HepG2 (cell line): ENCODE measurements at regions not wholly inside any gene's neighbourhood (a gene's known extent, or its start where the extent isn't known, plus 50 kb on each side); places are given as distances from the start of the nearest gene placed in this dataset.
A peak's percentile ranks its signal among the peaks of the same experiment; 100 is the strongest.

Source experiments
- ATAC-seq: fragments of 200-7000 bp; cut with Tn5 transposase; 3 replicates; pipeline ENCODE4 v1.9.1; 2020; ENCODE audit warnings: mild to moderate bottlenecking, moderate library complexity
- BruUV-seq: library from RNA; stranded (reverse); fragments of 400-500 nt; replicated peaks from 2 replicates; lab custom pipeline; 2021; lab: Mats Ljungman, UMichigan
- CTCF ChIA-PET: fragments of 300-600 bp; formaldehyde crosslinking; extraction: SDS; loops from one replicate; lab custom pipeline; 2021; ENCODE audit warnings: low total read pairs, inconsistent platforms, low intra/inter-chr PET ratio; lab: Yijun Ruan, JAX
- POLR2A ChIA-PET: fragments of 350-600 bp; sonication (Branson Sonifier 250); formaldehyde crosslinking; loops from one replicate; lab custom pipeline; 2020; ENCODE audit warnings: antibody characterized with exemption, inconsistent platforms; lab: Yijun Ruan, JAX
- DNase-seq: peaks from one replicate; pipeline ENCODE4 v3.0.0-alpha.2; 2015; ENCODE audit warnings: low spot score
- FAIRE-seq: peaks from 3 replicates; lab custom pipeline; 2011; peaks lifted over from hg19 to GRCh38; lab: Jason Lieb, UNC
- H2AFZ ChIP-seq: one replicate; pipeline ENCODE4 v1.6.1; 2011; ENCODE audit warnings: low read length, inconsistent platforms
- H3K27ac ChIP-seq: fragments of 300-600 bp; 3 replicates; pipeline ENCODE4 v1.8.0; 2011; ENCODE audit warnings: mixed run types, mild to moderate bottlenecking, mixed read lengths, low read length, inconsistent platforms; ENCODE audit not compliant: insufficient read depth; ENCODE audit errors: extremely low read length
- H3K27me3 ChIP-seq, 2 experiments: fragments of 200-600 bp in 1 of 2; 2 replicates in 1 of 2; 3 replicates in 1 of 2; pipeline versions ENCODE4 v1.6.0 to v1.8.0; 2011; ENCODE audit warnings: low read length in 2 of 2, mild to moderate bottlenecking in 2 of 2, moderate library complexity in 2 of 2, inconsistent platforms in 1 of 2; ENCODE audit not compliant: insufficient read depth in 2 of 2, control insufficient read depth in 1 of 2
- H3K36me3 ChIP-seq, 2 experiments: fragments of 200-600 bp in 1 of 2; replicated peaks in 1 of 2; 2 replicates in 1 of 2; 3 replicates in 1 of 2; pipeline versions ENCODE4 v1.5.1 to v1.8.0; 2011; ENCODE audit warnings: low read length in 2 of 2, inconsistent platforms in 1 of 2; ENCODE audit not compliant: insufficient read depth in 2 of 2, control insufficient read depth in 1 of 2
- H3K4me1 ChIP-seq: 2 replicates; pipeline ENCODE4 v1.5.1; 2012; ENCODE audit warnings: low read length, inconsistent platforms; ENCODE audit not compliant: insufficient read depth
- H3K4me2 ChIP-seq: 2 replicates; pipeline ENCODE4 v1.6.0; 2011; ENCODE audit warnings: low read depth, low read length, inconsistent platforms
- H3K4me3 ChIP-seq, 3 experiments: fragments of 200-600 bp in 1 of 3; sonication (generic), shearing (Covaris generic) in 1 of 3; replicated peaks in 1 of 3; 2 replicates each; pipeline ENCODE4 v1.5.1; 2011 to 2016; ENCODE audit warnings: low read length in 3 of 3, inconsistent platforms in 2 of 3, low read depth in 2 of 3, mild to moderate bottlenecking in 2 of 3, control low read depth in 1 of 3, mixed read lengths in 1 of 3; ENCODE audit not compliant: insufficient read depth in 1 of 3
- H3K79me2 ChIP-seq: one replicate; pipeline ENCODE4 v1.6.1; 2011; ENCODE audit warnings: low read length, inconsistent platforms; ENCODE audit not compliant: insufficient read depth
- H3K9ac ChIP-seq: 2 replicates; pipeline ENCODE4 v1.6.0; 2011; ENCODE audit warnings: mild to moderate bottlenecking, low read depth, low read length, inconsistent platforms; ENCODE audit not compliant: insufficient read depth
- H3K9me3 ChIP-seq: 2 replicates; pipeline ENCODE4 v1.5.1; 2012; ENCODE audit warnings: mild to moderate bottlenecking, low read length
- H4K20me1 ChIP-seq: 2 replicates; pipeline ENCODE4 v1.6.0; 2011; ENCODE audit warnings: inconsistent platforms, mild to moderate bottlenecking, low read length, moderate library complexity; ENCODE audit not compliant: insufficient read depth
- MTF2 ChIP-seq: sonication (generic); formaldehyde crosslinking; IDR thresholded peaks from 2 replicates; pipeline ENCODE4 v1.5.0; 2020; ENCODE audit warnings: missing genetic modification reagents, borderline replicate concordance
- NFKBIZ ChIP-seq: IDR thresholded peaks from 2 replicates; pipeline ENCODE4 v1.6.1; 2018; ENCODE audit warnings: missing genetic modification reagents, missing compliant biosample characterization
- NRL ChIP-seq: sonication (generic); formaldehyde crosslinking; IDR thresholded peaks from 2 replicates; pipeline ENCODE4 v1.5.0; 2020; ENCODE audit warnings: missing genetic modification reagents, mild to moderate bottlenecking, moderate library complexity, borderline replicate concordance
- POLR2A ChIP-seq, 2 experiments: IDR thresholded peaks; 2 replicates each; pipeline ENCODE4 v1.6.1; 2011; ENCODE audit warnings: low read depth in 2 of 2, low read length in 2 of 2, mild to moderate bottlenecking in 1 of 2, moderate library complexity in 1 of 2; ENCODE audit not compliant: insufficient read depth in 1 of 2
- RFX5 ChIP-seq: IDR thresholded peaks from 2 replicates; pipeline ENCODE4 v1.6.1; 2011; ENCODE audit warnings: low read depth, low read length, improper control_type of control experiment
- STAG1 ChIP-seq: sonication (generic); formaldehyde crosslinking; IDR thresholded peaks from 2 replicates; pipeline ENCODE4 v1.4.0; 2020; ENCODE audit warnings: missing genetic modification reagents
- ZBTB1 ChIP-seq: sonication (generic); formaldehyde crosslinking; IDR thresholded peaks from 2 replicates; pipeline ENCODE4 v1.4.0; 2020; ENCODE audit warnings: missing genetic modification reagents, borderline replicate concordance
- ZNF317 ChIP-seq: sonication (generic); formaldehyde crosslinking; IDR thresholded peaks from 2 replicates; pipeline ENCODE4 v1.5.0; 2020; ENCODE audit warnings: mild to moderate bottlenecking, missing genetic modification reagents
- ZNF34 ChIP-seq: sonication (generic); formaldehyde crosslinking; IDR thresholded peaks from 2 replicates; pipeline ENCODE4 v1.4.0; 2020; ENCODE audit warnings: mild to moderate bottlenecking, missing genetic modification reagents, borderline replicate concordance
- WGBS: methylation state at CpG from one replicate; pipeline ENCODE4 v1.1.6; 2017; ENCODE audit warnings: low lambda C conversion rate; 5-methylcytosine and 5-hydroxymethylcytosine counted together
- in situ Hi-C: cut with HindIII; loops from 2 replicates; pipeline ENCODE4 v1.10.0; 2017; ENCODE audit warnings: low pct_unique_long_range_greater_than_20kb; ENCODE audit not compliant: extremely low pct_ligation_motif_present
- intact Hi-C: fragments of 100-400 bp; cut with micrococcal nuclease; formaldehyde crosslinking; loops from one replicate; pipeline ENCODE4 v1.10.0; 2022; ENCODE audit not compliant: unreplicated experiment
- TF ChIP-seq, protein P1 (sequence below): sonication (generic); formaldehyde crosslinking; conservative IDR thresholded peaks from 2 replicates; pipeline ENCODE4 v1.8.1; 2023; ENCODE audit warnings: missing genetic modification reagents
- TF ChIP-seq, protein P2 (sequence below): sonication (generic); formaldehyde crosslinking; IDR thresholded peaks from 2 replicates; pipeline ENCODE4 v1.5.0; 2020; ENCODE audit warnings: mild to moderate bottlenecking, missing genetic modification reagents, moderate library complexity
- TF ChIP-seq, protein P3 (sequence below): sonication (generic); formaldehyde crosslinking; IDR thresholded peaks from 2 replicates; pipeline ENCODE4 v1.5.1; 2020; ENCODE audit warnings: mild to moderate bottlenecking, moderate library complexity, missing genetic modification reagents

DNA sequence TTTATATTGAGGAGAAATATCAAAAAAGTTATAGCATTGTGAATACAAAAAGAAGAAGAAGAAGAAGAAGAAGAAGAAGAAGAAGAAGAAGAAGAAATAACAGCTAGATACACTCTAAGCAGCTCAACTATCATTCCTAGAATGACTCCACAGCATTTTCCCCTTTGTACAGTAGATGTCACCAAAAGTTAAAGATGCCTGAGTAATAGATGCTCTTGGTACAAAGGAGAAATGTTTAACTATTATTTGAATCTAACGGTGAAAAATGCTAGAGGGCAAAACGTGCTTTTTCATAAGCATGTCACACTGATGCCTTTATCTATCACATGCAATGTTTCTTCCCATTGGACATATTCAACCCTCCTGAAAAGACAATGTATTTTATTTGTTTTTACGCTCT, 178.4 kb upstream of the GPRIN3 start:
- H2AFZ ChIP-seq: no peak overlapping the region
- H3K27me3 ChIP-seq: no peaks in the 10 kb centered on the region; a peak in 2 of 5 replicates
- no peak for DNase-seq
- no peaks in the 10 kb centered on the region for H3K36me3 ChIP-seq
- no peaks in the 10 kb centered on the region for H3K79me2 ChIP-seq
- no peak overlapping the region for H3K4me2 ChIP-seq
- POLR2A ChIA-PET: no interaction called here
- no peak for ATAC-seq
- CTCF ChIA-PET: no interaction called here
- no peak overlapping the region for H3K9ac ChIP-seq
- in situ Hi-C loops: no loop called here
- H3K4me1 ChIP-seq: no peaks in the 10 kb centered on the region
- H4K20me1 ChIP-seq: no peaks in the 10 kb centered on the region
- TF ChIP-seq ZNF317 (CRISPR knock-in tag): no peak
- peak; percentile 24 for TF ChIP-seq STAG1 (CRISPR knock-in tag)
- TF ChIP-seq, protein P1, sequence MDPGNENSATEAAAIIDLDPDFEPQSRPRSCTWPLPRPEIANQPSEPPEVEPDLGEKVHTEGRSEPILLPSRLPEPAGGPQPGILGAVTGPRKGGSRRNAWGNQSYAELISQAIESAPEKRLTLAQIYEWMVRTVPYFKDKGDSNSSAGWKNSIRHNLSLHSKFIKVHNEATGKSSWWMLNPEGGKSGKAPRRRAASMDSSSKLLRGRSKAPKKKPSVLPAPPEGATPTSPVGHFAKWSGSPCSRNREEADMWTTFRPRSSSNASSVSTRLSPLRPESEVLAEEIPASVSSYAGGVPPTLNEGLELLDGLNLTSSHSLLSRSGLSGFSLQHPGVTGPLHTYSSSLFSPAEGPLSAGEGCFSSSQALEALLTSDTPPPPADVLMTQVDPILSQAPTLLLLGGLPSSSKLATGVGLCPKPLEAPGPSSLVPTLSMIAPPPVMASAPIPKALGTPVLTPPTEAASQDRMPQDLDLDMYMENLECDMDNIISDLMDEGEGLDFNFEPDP: no peak
- TF ChIP-seq POLR2A (IDR thresholded peaks at IDR 0.05; ENCODE audit: insufficient read depth in 1 of 2, low read depth in 2 of 2, low read length in 2 of 2): no peak
- no peak for TF ChIP-seq MTF2 (CRISPR knock-in tag)
- no peak for TF ChIP-seq NFKBIZ (CRISPR knock-in tag)
- TF ChIP-seq RFX5: no peak
- no peak for TF ChIP-seq ZBTB1
- no peak for TF ChIP-seq ZNF34 (CRISPR knock-in tag)
- TF ChIP-seq, protein P2, sequence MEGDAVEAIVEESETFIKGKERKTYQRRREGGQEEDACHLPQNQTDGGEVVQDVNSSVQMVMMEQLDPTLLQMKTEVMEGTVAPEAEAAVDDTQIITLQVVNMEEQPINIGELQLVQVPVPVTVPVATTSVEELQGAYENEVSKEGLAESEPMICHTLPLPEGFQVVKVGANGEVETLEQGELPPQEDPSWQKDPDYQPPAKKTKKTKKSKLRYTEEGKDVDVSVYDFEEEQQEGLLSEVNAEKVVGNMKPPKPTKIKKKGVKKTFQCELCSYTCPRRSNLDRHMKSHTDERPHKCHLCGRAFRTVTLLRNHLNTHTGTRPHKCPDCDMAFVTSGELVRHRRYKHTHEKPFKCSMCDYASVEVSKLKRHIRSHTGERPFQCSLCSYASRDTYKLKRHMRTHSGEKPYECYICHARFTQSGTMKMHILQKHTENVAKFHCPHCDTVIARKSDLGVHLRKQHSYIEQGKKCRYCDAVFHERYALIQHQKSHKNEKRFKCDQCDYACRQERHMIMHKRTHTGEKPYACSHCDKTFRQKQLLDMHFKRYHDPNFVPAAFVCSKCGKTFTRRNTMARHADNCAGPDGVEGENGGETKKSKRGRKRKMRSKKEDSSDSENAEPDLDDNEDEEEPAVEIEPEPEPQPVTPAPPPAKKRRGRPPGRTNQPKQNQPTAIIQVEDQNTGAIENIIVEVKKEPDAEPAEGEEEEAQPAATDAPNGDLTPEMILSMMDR (CRISPR knock-in tag): peak; percentile 31; the same call in 1 of the 2 replicates
- TF ChIP-seq, protein P3, sequence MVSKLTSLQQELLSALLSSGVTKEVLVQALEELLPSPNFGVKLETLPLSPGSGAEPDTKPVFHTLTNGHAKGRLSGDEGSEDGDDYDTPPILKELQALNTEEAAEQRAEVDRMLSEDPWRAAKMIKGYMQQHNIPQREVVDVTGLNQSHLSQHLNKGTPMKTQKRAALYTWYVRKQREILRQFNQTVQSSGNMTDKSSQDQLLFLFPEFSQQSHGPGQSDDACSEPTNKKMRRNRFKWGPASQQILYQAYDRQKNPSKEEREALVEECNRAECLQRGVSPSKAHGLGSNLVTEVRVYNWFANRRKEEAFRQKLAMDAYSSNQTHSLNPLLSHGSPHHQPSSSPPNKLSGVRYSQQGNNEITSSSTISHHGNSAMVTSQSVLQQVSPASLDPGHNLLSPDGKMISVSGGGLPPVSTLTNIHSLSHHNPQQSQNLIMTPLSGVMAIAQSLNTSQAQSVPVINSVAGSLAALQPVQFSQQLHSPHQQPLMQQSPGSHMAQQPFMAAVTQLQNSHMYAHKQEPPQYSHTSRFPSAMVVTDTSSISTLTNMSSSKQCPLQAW (CRISPR knock-in tag): no peak
- no peak for TF ChIP-seq NRL (CRISPR knock-in tag)
- no peak for FAIRE-seq
- H3K27ac ChIP-seq: no peak overlapping the region
- BruUV-seq: no TSS peak
- H3K4me3 ChIP-seq: no peak overlapping the region
- H3K9me3 ChIP-seq: no peaks in the 10 kb centered on the region
- intact Hi-C loops: no loop called here
- WGBS: 13% methylated on average over 3 of the region's 3 CpGs
